HepG2 (cell line): ENCODE measurements at regions not wholly inside any gene's neighbourhood (a gene's known extent, or its start where the extent isn't known, plus 50 kb on each side); places are given as distances from the start of the nearest gene placed in this dataset.

Experiments
- FOXK2 ChIP-seq: fragments of 450-650 bp; IDR thresholded peaks from 2 replicates; pipeline ENCODE4 v1.6.1; 2016
- HCFC1 ChIP-seq: fragments of 150-350 bp; IDR thresholded peaks from 2 replicates; pipeline ENCODE4 v1.6.1; 2014; ENCODE audit warnings: low read depth, low read length
- POLR2A ChIP-seq, 2 experiments: IDR thresholded peaks; 2 replicates each; pipeline ENCODE4 v1.6.1; 2011; ENCODE audit warnings: low read depth in 2 of 2, low read length in 2 of 2, mild to moderate bottlenecking in 1 of 2, moderate library complexity in 1 of 2; ENCODE audit not compliant: insufficient read depth in 1 of 2
- RXRB ChIP-seq: IDR thresholded peaks from 2 replicates; pipeline ENCODE4 v1.6.1; 2016; ENCODE audit warnings: borderline replicate concordance, missing genetic modification reagents, missing compliant biosample characterization
- ZNF30 ChIP-seq: sonication (generic); formaldehyde crosslinking; IDR thresholded peaks from 2 replicates; pipeline ENCODE4 v1.5.0; 2020; ENCODE audit warnings: mild to moderate bottlenecking, missing genetic modification reagents

DNA sequence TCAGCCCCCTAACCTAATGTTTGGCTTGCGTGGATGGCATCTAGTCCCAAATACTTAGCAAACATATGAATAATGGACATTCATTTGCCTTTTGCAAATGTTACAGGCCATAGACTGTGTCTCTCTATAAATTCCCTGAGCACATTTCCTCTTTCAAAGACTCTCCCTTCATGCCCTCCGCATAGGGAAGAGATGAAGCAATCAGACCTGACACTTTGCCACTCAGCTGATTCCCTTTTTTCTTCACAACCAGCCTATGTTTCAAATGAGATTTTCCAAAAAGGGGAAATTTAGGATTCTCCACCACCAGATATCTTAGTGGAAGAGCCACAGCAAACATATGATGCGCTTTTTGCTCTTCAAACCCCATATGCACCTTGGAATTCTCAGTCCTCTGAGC, 453.7 kb downstream of the STK39 start:
- TF ChIP-seq RXRB (CRISPR knock-in tag) (no peak), POLR2A (IDR thresholded peaks at IDR 0.05; ENCODE audit: insufficient read depth in 1 of 2, low read depth in 2 of 2, low read length in 2 of 2) (no peak), FOXK2 (no peak), ZNF30 (CRISPR knock-in tag) (no peak), HCFC1 (no peak)
